Neural progenitor cell (in vitro differentiated cells): ENCODE measurements at regions not wholly inside any gene's neighbourhood (a gene's known extent, or its start where the extent isn't known, plus 50 kb on each side); places are given as distances from the start of the nearest gene placed in this dataset.

Experiments
- CTCF ChIP-seq: fragments of 200-600 bp; sonication (generic); IDR thresholded peaks from 2 replicates; pipeline ENCODE4 v1.5.1; 2017; ENCODE audit warnings: antibody characterized with exemption, mild to moderate bottlenecking
- EZH2 ChIP-seq: fragments of 200-600 bp; sonication (generic); IDR thresholded peaks from 2 replicates; pipeline ENCODE4 v1.6.1; 2017; ENCODE audit warnings: antibody characterized with exemption, mild to moderate bottlenecking, moderate library complexity
- EZH2phosphoT487 ChIP-seq: fragments of 200-600 bp; sonication (generic); IDR thresholded peaks from 2 replicates; pipeline ENCODE4 v1.6.1; 2017; ENCODE audit warnings: antibody characterized with exemption

GRCh38 chr4:147355847-147356246 is 125.0 kb upstream of the EDNRA start:
- TF ChIP-seq CTCF (no peak), EZH2phosphoT487 (no peak), EZH2 (no peak)
